SKM-1 treated with dmso at 0.1 percent for 144 hours (cell line): ENCODE measurements at regions not wholly inside any gene's neighbourhood (a gene's known extent, or its start where the extent isn't known, plus 50 kb on each side); places are given as distances from the start of the nearest gene placed in this dataset.

Experiments used
- DNase-seq: peaks from one replicate; lab custom pipeline; 2025; ENCODE audit not compliant: unreplicated experiment; lab: John Stamatoyannopoulos, UW

- DNase-seq = no peak
These were observed 74.6 kb upstream of the EGLN3 start for GRCh38 chr14:34025325-34026017.

- no peak for DNase-seq
These were observed 73.9 kb upstream of the EGLN3 start for GRCh38 chr14:34024768-34025144.

DNA sequence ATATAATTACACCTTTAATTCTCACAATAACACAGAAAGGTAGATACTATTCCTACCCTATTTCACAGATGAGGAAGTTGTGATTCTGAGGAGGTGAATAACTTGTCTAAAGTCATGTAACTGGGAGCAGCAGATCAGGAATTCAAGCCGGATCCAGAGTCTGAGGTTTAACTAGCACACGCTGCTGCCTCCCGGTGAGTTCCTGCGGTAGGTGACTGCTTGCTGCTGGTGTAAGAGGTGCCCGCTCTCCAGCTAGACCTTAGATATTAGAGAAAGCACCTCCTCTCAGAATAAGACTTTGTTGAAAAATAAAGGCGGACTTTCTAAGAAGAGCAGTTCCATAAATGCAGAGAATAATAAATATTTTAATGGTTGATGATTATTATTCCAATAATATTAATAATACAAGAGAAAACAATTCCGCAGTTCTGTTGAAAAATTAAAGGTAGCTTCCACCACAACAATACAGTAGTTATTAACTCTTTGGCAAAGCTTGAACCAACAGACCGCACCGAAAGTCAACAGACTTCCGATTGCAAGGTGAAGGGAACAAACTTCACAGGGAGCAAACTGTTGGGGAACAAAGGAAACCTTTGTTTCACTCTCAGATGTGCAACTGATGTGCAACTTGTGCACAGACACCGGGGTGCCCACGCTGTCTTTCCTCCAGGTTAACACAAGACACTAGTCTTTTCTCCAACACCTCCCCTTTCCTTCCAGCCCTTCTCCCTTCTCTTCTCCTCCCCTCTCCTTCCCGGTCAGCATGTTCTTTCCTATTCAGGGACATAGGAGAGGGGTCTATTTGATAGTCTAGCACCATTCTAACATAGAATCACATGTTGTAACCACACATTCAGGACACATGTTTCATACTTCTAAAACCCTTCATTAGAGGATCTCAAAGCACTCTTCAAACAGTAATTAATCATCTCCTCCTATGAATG lies 73.2 kb upstream of the EGLN3 start:
- DNase-seq = no peak

DNA sequence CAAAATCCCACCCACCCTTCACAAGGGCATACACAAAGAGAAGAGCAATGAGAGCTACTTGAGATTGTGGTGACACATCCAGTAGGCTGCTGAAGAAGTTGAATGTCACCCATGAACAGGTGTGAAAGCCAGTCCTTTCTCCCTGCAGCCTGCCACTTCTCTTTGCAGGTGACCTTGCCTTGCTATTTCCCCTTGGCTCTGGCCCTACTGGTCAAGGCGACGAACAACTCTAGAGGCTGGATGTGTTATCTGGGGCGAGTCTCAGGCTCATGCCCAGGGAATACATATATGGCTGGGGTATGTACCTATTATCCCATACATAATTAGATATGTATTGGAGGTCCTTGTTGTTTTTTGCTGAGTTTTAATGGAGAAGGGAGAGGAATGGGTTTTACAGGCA lies 70.2 kb upstream of the EGLN3 start:
- DNase-seq = no peak

GRCh38 chr14:34020014-34020413 lies 69.1 kb upstream of the EGLN3 start:
- DNase-seq = no peak

- DNase-seq = no peak
These were observed 67.8 kb upstream of the EGLN3 start for GRCh38 chr14:34018564-34019244.

DNA sequence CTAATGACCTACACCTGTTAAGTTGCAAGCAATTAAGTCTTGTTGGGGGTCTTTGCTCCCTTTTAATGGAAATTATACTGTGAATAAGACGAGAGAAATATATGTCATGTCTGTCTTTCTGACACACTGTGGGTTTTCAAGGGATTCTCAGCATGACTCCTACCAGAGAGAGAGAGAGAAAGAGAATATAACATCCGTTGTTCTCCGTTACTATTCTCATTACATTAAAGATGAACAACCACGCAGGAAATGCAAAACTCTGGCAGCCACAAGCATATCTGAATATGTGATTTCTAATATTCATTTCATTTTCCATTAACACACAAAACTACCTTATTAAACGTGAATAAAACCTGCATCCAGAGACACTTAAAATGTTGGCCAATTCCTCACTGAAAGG lies 67.3 kb upstream of the EGLN3 start:
- no peak for DNase-seq

GRCh38 chr14:34015383-34015782 lies 64.5 kb upstream of the EGLN3 start:
- no peak for DNase-seq

DNA sequence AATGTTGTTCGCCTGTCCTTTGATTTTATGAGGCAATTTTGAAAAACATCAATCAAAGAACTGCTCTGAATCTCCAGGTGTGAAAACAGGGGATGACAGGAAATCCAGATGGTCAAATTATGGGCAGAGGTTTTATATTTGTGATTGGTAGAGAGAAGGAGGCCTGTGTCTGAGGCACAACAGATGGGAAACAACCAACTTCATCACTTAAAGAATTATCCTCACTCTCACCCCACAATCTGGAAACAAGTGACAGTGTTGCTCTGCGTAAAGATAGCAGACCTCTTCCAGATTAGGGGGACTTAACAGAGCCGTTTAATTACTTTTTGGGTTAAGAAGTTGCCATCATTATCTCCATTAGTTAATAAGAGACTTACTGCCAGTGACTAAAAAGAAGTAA lies 64.1 kb upstream of the EGLN3 start:
- no peak for DNase-seq

DNA sequence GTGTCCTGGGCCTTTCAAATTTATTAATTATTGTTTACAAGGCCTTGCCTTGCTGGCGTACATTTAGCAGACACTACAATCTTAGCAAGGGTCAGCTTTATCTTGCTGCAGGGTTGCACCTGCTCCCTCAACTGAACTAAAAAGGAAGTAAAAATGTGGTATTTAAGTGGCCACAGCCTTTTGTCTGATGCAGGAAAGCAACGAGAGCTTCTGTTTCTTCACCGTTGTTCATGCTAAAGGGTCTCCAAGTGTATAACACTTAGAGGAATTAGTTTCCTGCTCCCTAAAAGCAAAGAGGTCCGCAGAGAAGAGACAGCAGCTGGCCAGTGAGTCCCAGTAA lies 62.8 kb upstream of the EGLN3 start:
- DNase-seq = peak; percentile 55

DNA sequence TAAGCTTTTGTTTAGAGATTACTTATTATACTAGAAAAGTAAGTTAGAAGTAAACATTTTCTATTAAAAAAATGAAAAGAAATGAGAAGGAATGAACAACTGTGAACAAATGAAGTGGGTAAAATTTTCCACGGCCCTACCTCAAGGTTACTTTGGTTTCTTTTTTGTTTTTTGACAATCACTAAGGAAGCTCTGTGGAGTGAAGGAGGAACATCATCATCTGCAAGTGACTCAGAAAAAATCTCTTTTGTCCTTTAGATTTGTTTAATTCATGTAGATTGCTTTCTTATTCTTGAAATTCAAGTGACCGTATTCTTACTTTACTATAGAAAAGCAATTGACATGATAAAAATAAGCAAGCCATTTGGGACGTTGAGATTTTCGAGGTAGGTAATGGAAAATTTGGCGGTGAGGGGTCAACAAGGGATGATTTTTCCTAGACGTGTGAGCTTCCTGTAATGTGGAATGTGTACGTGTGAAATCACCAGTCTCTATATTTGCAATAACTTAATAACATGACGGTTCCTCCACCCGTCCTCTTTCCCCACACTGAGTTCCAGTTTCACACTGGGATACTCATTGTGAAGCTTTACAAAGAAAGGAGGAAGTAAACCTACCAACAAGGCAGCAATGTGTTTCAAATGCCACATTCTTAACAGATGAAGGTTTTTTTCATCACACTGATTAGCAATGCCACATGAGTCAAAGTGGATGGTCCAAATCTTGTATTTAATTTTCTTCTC lies 62.3 kb upstream of the EGLN3 start:
- peak; percentile 68 for DNase-seq

DNA sequence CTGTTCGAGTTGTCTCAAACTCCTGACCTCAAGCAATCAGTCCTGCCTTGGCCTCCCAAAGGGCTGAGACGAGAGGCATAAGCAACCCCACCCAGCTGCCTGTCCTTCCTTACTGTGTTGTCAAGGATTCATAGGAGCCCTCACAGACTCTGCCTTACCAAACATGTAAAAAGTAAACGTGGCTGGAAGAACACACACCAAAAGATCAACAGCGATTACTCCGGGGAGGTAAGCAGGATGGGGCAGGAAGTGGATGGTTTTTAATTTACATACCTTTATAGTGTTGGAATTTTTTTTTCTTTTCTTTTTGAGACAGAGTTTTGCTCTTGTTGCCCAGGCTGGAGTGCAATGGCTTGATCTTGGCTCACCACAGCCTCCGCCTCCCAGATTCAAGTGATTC lies 61.5 kb upstream of the EGLN3 start:
- no peak for DNase-seq

- no peak for DNase-seq
These were observed 59.1 kb upstream of the EGLN3 start for GRCh38 chr14:34009956-34010355.

- DNase-seq = no peak
These were observed 57.0 kb upstream of the EGLN3 start for GRCh38 chr14:34007902-34008301.

- DNase-seq = no peak
These were observed 55.0 kb upstream of the EGLN3 start for GRCh38 chr14:34005901-34006300.

GRCh38 chr14:34004881-34005280 lies 54.0 kb upstream of the EGLN3 start:
- DNase-seq = no peak

GRCh38 chr14:34003691-34004090 lies 52.8 kb upstream of the EGLN3 start:
- DNase-seq = no peak

DNA sequence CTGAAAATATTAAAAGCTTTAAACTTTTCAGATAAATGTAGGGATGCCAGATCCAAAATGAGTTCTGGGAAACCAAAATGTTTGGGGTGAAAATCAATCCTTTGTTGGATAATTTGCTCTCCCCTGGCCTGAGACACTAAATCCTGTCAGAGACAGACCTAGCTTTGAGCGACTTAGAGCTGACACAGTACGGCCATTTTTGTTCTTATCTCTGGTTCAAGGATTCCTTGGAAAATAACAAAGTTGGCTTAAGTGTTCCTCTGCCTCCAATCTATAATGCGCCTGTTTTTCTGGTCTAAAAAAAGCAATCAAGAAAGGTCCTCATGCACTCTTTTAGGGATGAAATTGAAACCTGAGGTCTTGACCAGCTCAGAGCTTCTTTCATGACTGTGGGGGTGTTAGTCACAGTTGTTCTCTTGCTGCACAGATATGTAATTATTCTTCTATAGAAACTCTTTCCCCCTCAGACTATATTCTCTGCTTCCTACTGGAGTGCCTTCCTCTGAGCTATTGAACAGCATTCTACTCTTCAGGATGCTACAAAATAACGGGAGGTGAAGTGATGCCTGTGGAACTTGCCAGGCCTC lies 52.3 kb upstream of the EGLN3 start:
- no peak for DNase-seq
